DMS153 treated with DMSO at 0.1 percent for 48 hours (cell line): ENCODE measurements at regions not wholly inside any gene's neighbourhood (a gene's known extent, or its start where the extent isn't known, plus 50 kb on each side); places are given as distances from the start of the nearest gene placed in this dataset.

ENCODE experiments used
- DNase-seq: peaks from one replicate; lab custom pipeline; 2025; ENCODE audit not compliant: unreplicated experiment; lab: John Stamatoyannopoulos, UW

DNA sequence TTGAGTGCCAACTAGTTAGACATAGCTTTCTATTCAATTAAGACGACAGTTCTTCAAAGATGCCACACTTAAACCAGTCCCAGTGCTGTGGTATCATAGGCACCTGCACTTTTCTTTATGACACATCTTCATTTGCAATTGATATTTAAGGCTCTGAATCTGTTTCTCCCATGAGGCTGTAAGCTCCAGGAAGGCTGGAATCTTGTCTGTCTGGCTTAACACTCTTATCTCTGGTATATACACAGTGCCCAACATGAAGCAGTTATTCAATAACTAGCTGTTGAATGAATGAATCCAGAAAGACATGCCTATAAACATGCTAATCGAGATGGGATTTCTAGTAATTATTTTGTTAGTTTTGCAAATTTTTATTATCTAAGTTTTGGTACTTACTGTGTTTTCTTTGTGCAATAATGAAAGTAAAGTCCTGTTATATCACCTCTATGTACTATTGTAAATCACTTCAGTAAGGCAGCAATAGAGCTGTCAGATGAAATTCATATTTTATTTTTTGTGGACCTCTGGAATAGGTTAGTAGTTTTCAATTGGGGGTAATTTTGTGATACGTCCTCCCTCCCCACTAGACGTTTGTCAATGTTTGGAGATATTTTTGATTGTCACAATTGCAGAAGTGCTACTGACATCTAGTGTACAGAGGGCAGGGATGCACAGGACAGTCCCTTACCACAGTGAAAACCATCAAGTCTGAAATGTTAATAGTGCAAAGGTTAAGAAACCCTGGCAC is 51.3 kb upstream of the STEAP4 start:
- no peak for DNase-seq

DNA sequence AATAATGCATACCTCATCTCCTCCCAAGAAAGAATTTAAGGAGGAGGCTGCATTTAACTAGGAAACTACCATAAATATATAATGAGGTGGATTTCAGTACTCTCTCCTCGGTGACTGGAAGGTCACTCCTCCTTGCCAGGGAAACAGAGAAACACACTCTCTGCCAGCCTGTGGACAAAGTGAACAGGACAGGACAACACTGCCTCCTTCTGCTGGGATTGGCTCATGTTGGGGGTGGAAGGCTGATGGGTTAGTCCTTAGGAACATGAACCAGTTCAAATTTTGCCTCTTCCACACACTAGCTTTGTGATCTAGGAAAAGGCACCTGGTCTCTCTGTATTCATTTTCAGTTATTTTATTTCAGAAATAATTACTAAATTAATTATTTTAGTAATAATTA is 50.6 kb upstream of the STEAP4 start:
- no peak for DNase-seq
